ENCODE measurements at regions not wholly inside any gene's neighbourhood (a gene's known extent, or its start where the extent isn't known, plus 50 kb on each side); places are given as distances from the start of the nearest gene placed in this dataset.

- H3K4me3 ChIP-seq: no peak overlapping the region
- Mint-ChIP-seq H3K4me3 (no peak overlapping the region), H3K27ac (no peak overlapping the region), H3K4me1 (peaks cover 7% of the 10 kb centered on the region; the same call in 2 of the 3 replicates), H3K27me3 (ENCODE audit: insufficient read depth, low read depth, poor library complexity) (peaks cover 1% of the 10 kb centered on the region), H3K36me3 (ENCODE audit: low read depth) (no peaks in the 10 kb centered on the region), H3K9me3 (no peaks in the 10 kb centered on the region)
- no peak overlapping the region for H3K27ac ChIP-seq (ENCODE audit: low read depth)
- no peak overlapping the region for H3K4me2 ChIP-seq
- TF ChIP-seq EZH2phosphoT487 (IDR thresholded peaks at IDR 0.05; ENCODE audit: unreplicated experiment) (no peak), ZNF331 (CRISPR knock-in tag; IDR thresholded peaks at IDR 0.05; ENCODE audit: low read depth) (no peak), ZNF114 (CRISPR knock-in tag; IDR thresholded peaks at IDR 0.05) (no peak), NANOG (IDR thresholded peaks at IDR 0.05; ENCODE audit: borderline replicate concordance) (no peak), CREB1 (CRISPR knock-in tag; IDR thresholded peaks at IDR 0.05; ENCODE audit: low read depth) (no peak), EZH2 (IDR thresholded peaks at IDR 0.05; ENCODE audit: low read depth, unreplicated experiment) (no peak), ZNF462 (CRISPR knock-in tag; IDR thresholded peaks at IDR 0.05) (no peak)
- TF ChIP-seq, protein P1, sequence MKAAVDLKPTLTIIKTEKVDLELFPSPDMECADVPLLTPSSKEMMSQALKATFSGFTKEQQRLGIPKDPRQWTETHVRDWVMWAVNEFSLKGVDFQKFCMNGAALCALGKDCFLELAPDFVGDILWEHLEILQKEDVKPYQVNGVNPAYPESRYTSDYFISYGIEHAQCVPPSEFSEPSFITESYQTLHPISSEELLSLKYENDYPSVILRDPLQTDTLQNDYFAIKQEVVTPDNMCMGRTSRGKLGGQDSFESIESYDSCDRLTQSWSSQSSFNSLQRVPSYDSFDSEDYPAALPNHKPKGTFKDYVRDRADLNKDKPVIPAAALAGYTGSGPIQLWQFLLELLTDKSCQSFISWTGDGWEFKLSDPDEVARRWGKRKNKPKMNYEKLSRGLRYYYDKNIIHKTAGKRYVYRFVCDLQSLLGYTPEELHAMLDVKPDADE (IDR thresholded peaks at IDR 0.05): no peak
- TF ChIP-seq, protein P2, sequence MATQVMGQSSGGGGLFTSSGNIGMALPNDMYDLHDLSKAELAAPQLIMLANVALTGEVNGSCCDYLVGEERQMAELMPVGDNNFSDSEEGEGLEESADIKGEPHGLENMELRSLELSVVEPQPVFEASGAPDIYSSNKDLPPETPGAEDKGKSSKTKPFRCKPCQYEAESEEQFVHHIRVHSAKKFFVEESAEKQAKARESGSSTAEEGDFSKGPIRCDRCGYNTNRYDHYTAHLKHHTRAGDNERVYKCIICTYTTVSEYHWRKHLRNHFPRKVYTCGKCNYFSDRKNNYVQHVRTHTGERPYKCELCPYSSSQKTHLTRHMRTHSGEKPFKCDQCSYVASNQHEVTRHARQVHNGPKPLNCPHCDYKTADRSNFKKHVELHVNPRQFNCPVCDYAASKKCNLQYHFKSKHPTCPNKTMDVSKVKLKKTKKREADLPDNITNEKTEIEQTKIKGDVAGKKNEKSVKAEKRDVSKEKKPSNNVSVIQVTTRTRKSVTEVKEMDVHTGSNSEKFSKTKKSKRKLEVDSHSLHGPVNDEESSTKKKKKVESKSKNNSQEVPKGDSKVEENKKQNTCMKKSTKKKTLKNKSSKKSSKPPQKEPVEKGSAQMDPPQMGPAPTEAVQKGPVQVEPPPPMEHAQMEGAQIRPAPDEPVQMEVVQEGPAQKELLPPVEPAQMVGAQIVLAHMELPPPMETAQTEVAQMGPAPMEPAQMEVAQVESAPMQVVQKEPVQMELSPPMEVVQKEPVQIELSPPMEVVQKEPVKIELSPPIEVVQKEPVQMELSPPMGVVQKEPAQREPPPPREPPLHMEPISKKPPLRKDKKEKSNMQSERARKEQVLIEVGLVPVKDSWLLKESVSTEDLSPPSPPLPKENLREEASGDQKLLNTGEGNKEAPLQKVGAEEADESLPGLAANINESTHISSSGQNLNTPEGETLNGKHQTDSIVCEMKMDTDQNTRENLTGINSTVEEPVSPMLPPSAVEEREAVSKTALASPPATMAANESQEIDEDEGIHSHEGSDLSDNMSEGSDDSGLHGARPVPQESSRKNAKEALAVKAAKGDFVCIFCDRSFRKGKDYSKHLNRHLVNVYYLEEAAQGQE (IDR thresholded peaks at IDR 0.05; ENCODE audit: unreplicated experiment): no peak
- no peaks in the 10 kb centered on the region for H3K79me2 ChIP-seq (replicated peaks; ENCODE audit: insufficient read depth)
- DNase-seq (ENCODE audit: low spot score) (no peak), ATAC-seq (no peak)
- no peaks in the 10 kb centered on the region for H3K4me1 ChIP-seq (ENCODE audit: insufficient read depth)
- no peaks in the 10 kb centered on the region for H3F3A ChIP-seq (replicated peaks; ENCODE audit: low read depth)
- H2AFZ ChIP-seq: no peak overlapping the region
- H3K9me2 ChIP-seq (ENCODE audit: insufficient read depth): no peaks in the 10 kb centered on the region
- H3K27me3 ChIP-seq (ENCODE audit: insufficient read depth): no peaks in the 10 kb centered on the region
- no peaks in the 10 kb centered on the region for H4K20me1 ChIP-seq (replicated peaks; ENCODE audit: insufficient read depth)
- H3K36me3 ChIP-seq (ENCODE audit: insufficient read depth): no peaks in the 10 kb centered on the region
Measured at GRCh38 chr21:28858424-28858823, 134.3 kb downstream of the LTN1 start.

All from GM23338 (cell line).